T-helper 17 cell (primary cell): ENCODE measurements at regions not wholly inside any gene's neighbourhood (a gene's known extent, or its start where the extent isn't known, plus 50 kb on each side); places are given as distances from the start of the nearest gene placed in this dataset.

Experiments used
- ATAC-seq: fragments of 150-1000 bp; cut with Tn5 transposase; 2 replicates; pipeline ENCODE4 v1.10.0; 2021; ENCODE audit warnings: mild to moderate bottlenecking, moderate library complexity
- DNase-seq, 3 donors: peaks; one replicate each; pipeline versions ENCODE4 v3.0.0 to v3.0.0-alpha.2; 2020 to 2021
- H3K9me3 ChIP-seq: one replicate; pipeline ENCODE4 v1.7.0; 2013; ENCODE audit warnings: low read length, mild to moderate bottlenecking; ENCODE audit not compliant: control insufficient read depth, poor library complexity, severe bottlenecking
- H3K27ac Mint-ChIP-seq: one replicate; pipeline ENCODE4 v1.8.0; 2022; ENCODE audit warnings: mild to moderate bottlenecking, moderate library complexity, mixed read lengths
- H3K27me3 Mint-ChIP-seq: one replicate; pipeline ENCODE4 v1.8.0; 2022; ENCODE audit warnings: mixed read lengths
- H3K36me3 Mint-ChIP-seq: one replicate; pipeline ENCODE4 v1.8.0; 2022; ENCODE audit warnings: low read depth, mixed read lengths
- H3K4me1 Mint-ChIP-seq: one replicate; pipeline ENCODE4 v1.8.0; 2022; ENCODE audit warnings: mild to moderate bottlenecking, mixed read lengths
- H3K4me3 Mint-ChIP-seq: one replicate; pipeline ENCODE4 v1.8.0; 2022; ENCODE audit warnings: mild to moderate bottlenecking, moderate library complexity, mixed read lengths

DNA sequence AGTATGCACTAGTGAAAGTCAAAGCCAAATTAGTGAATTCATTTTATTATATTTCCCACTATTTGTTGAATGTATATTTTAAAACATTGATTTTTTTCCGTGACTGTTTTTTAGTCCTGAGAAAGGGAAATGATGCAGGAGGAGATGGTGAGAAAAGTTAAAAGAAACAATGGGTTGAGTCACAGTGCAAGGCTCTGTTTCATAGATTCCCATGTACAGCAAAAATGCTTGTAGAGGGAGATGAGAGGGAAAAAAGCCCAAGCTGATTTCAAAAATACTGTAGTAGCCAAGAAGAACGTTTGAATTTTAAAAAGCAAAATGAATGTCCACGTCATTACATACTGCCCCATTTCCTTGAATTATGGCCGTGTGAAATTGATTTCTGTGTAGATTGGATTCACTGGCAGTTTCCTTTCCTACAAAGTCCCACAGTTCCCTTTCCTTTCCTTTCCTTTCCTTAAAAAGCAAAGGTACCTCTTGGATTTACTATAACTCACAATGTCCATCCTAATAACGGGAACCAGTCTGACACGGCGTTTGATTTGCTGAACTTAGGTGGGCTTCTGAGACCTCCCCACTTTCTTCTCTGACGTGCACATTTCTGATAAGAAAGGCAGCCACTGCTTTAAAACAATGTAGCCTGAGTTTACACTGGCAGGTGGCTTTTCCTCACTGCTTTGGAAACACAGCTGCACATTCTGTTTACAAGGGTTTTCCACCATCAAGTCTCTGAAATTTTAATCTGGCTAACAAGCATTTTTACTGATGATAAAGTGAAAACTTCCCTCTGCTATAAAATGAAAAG is 63.7 kb downstream of the SPCS3 start:
- Mint-ChIP-seq H3K4me3 (no peak overlapping the region), H3K27me3 (peaks cover 12% of the 10 kb centered on the region), H3K27ac (no peak overlapping the region), H3K36me3 (no peaks in the 10 kb centered on the region), H3K4me1 (peaks cover 3% of the 10 kb centered on the region)
- ATAC-seq, result no peak
- H3K9me3 ChIP-seq, result no peaks in the 10 kb centered on the region
- DNase-seq, result no peak

GRCh38 chr4:176385601-176386000 is 65.8 kb downstream of the SPCS3 start:
- H3K36me3 Mint-ChIP-seq, result no peaks in the 10 kb centered on the region
- H3K27ac Mint-ChIP-seq, result no peak overlapping the region
- H3K27me3 Mint-ChIP-seq, result peaks cover 8% of the 10 kb centered on the region
- ATAC-seq (no peak), DNase-seq (no peak)
- H3K4me1 Mint-ChIP-seq, result no peaks in the 10 kb centered on the region
- H3K4me3 Mint-ChIP-seq, result no peak overlapping the region
- H3K9me3 ChIP-seq, result no peaks in the 10 kb centered on the region

GRCh38 chr4:176387571-176387970 is 67.8 kb downstream of the SPCS3 start:
- no peak overlapping the region for H3K27ac Mint-ChIP-seq
- peaks cover 8% of the 10 kb centered on the region for H3K27me3 Mint-ChIP-seq
- no peak overlapping the region for H3K4me3 Mint-ChIP-seq
- H3K9me3 ChIP-seq, result no peaks in the 10 kb centered on the region
- ATAC-seq (no peak), DNase-seq (no peak)
- H3K36me3 Mint-ChIP-seq, result no peaks in the 10 kb centered on the region
- no peaks in the 10 kb centered on the region for H3K4me1 Mint-ChIP-seq

DNA sequence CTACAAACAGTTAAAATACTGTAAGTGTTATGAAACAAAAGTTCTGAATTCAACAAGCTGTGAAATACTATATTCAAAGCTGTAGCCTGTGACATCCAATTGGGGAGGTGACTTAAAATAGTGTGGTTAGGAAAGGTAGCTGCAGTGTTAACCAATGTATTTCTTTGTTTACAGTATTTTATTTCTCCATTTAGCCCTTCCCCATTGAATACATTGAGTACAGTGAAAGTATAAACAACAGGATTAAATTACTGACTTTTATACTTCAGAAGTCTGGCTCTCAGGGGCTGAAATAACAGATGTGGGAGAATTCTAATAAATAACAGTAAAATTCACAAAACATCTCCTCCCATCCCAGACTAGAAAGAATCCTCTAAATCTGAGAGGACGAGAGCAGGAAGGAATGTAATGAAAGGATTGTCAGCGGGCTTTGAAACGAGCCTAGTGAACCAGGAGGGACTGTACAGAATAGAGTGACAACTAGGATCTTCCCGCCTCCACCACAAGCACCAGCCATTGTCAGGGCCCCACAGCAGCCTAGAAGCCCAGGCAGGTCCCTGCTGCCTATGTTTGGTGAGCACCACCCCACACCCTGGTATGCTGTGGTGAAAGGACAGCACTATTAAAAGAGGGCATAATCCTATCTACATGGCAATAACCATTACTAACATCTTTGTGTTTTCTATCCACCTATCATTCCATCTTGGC is 73.7 kb downstream of the SPCS3 start:
- H3K27ac Mint-ChIP-seq, result no peak overlapping the region
- no peaks in the 10 kb centered on the region for H3K4me1 Mint-ChIP-seq
- no peak overlapping the region for H3K4me3 Mint-ChIP-seq
- ATAC-seq (no peak), DNase-seq (no peak)
- H3K36me3 Mint-ChIP-seq, result no peaks in the 10 kb centered on the region
- no peaks in the 10 kb centered on the region for H3K9me3 ChIP-seq
- no peaks in the 10 kb centered on the region for H3K27me3 Mint-ChIP-seq

DNA sequence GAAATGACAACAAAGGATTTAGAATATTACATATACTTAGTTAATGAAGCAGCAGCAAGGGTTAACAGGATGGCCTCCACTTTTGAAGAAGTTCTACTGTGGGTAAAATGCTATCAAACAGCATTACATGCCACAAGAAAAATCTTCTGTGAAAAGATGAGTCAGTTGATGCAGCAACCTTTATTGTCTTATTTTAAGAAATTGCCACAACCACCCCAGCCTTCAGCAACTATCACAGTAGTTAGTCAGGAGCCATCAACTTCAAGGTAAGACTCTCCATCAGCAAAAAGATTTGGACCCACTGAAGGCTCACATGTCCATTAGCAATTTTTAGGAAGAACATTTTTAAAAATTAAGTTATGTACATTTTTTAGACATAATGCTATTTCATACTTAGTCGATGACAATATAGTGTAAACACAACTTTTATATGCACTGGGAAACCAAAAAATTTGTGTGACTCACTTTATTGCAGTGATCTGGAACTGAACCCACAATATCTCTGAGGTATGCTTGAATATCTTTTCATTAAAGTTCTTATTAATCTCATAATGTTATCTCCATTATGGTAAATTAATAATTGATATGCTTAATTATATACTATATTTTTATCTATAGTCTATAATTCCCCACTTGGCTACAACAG is 81.2 kb downstream of the SPCS3 start:
- no peak overlapping the region for H3K4me3 Mint-ChIP-seq
- no peaks in the 10 kb centered on the region for H3K9me3 ChIP-seq
- DNase-seq (no peak), ATAC-seq (no peak)
- H3K4me1 Mint-ChIP-seq, result no peaks in the 10 kb centered on the region
- no peak overlapping the region for H3K27ac Mint-ChIP-seq
- H3K27me3 Mint-ChIP-seq, result no peaks in the 10 kb centered on the region
- H3K36me3 Mint-ChIP-seq, result no peaks in the 10 kb centered on the region

DNA sequence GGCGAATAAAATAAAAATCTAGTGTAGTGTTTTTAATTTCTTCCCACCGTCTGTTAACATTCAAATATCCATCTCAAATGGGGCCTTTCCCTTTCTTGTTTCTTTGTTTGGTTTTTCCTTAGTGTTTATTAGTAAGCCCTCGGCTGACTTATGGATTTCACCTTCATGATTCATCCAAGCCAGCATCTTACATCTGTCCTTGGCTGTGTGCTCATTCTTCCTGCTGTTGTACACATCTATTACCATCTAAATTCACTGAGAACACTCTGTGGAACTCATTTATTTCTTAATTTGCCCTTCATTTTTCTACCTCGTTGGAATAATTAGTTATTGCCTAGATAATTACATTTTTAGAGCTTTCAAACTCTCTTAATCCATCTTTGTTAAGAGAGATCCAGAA is 84.9 kb downstream of the SPCS3 start:
- DNase-seq (no peak), ATAC-seq (no peak)
- Mint-ChIP-seq H3K4me3 (no peak overlapping the region), H3K4me1 (no peaks in the 10 kb centered on the region), H3K36me3 (no peaks in the 10 kb centered on the region), H3K27ac (no peak overlapping the region), H3K27me3 (no peaks in the 10 kb centered on the region)
- H3K9me3 ChIP-seq, result no peaks in the 10 kb centered on the region

GRCh38 chr4:176406297-176406696 is 86.5 kb downstream of the SPCS3 start:
- DNase-seq, result no peak
- no peak for ATAC-seq
- no peaks in the 10 kb centered on the region for H3K36me3 Mint-ChIP-seq

DNA sequence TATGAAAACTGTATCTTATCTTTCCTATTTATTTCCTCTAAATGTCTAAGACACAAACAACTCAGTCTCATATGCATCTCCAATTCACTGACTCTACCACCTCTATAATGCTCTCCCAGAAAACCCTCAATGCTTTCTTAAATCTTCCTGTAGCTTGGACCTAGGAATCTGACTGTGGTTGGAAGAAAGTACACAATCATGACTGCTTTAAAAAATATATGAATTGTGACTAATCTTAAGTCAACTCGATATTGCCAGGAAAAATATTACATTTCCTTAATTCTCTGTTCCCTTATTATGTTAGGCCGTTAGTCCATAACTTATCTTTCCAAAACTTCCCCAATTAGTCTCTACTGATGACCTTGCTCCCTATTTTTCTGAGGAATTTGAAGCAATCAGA is 87.0 kb downstream of the SPCS3 start:
- H3K4me3 Mint-ChIP-seq, result no peak overlapping the region
- H3K36me3 Mint-ChIP-seq, result no peaks in the 10 kb centered on the region
- H3K4me1 Mint-ChIP-seq, result no peaks in the 10 kb centered on the region
- no peak for ATAC-seq
- H3K27ac Mint-ChIP-seq, result no peak overlapping the region
- no peak for DNase-seq
- H3K27me3 Mint-ChIP-seq, result no peaks in the 10 kb centered on the region
- H3K9me3 ChIP-seq, result no peaks in the 10 kb centered on the region

More at GRCh38 chr4:176406297-176406696, 86.5 kb downstream of the SPCS3 start:
- H3K27ac Mint-ChIP-seq, result no peak overlapping the region
- no peaks in the 10 kb centered on the region for H3K9me3 ChIP-seq
- H3K4me3 Mint-ChIP-seq, result no peak overlapping the region
- H3K27me3 Mint-ChIP-seq, result no peaks in the 10 kb centered on the region
- no peaks in the 10 kb centered on the region for H3K4me1 Mint-ChIP-seq

DNA sequence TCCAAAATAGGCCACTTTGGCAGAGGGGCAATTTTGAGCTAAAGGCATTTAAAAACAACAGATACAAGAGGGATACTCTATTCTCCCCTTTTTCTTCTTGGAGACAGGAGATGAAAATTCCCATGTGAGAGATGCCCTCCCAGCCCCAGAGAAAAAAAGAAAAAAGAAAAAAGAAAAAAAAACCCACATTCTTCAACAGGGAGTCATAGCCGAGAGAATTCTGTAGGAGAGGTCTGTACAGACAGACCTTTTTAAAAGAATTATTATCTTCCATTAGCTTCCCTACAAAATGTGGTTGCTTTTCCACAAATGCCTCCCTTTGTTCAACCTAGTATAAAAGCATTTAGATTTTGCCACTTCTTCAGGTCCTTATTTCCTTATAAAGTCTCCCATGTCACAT is 89.9 kb downstream of the SPCS3 start:
- no peaks in the 10 kb centered on the region for H3K36me3 Mint-ChIP-seq
- H3K4me1 Mint-ChIP-seq, result no peaks in the 10 kb centered on the region
- no peak overlapping the region for H3K4me3 Mint-ChIP-seq
- no peaks in the 10 kb centered on the region for H3K27me3 Mint-ChIP-seq
- no peak for ATAC-seq
- no peak for DNase-seq
- H3K9me3 ChIP-seq, result no peaks in the 10 kb centered on the region
- H3K27ac Mint-ChIP-seq, result no peak overlapping the region

DNA sequence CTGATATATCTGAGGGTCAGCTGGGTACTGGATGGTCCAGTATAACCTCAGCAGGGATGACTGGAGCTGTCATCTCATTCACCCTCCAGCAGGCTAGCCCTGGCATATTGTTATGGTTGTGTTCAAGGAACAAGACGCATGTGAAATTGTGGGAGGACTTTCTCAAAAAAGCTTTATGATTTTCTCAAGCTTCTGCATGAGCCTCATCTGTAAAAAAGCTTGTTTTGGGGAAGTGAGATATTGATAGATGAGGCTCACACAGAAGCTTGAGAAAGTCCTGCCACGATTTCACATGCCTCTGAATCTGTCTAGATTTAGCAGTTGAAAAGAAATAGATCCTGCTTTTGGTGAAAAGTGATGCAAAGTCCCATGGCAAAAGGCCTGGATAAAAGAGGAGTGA is 93.4 kb downstream of the SPCS3 start:
- H3K9me3 ChIP-seq, result no peaks in the 10 kb centered on the region
- Mint-ChIP-seq H3K4me3 (no peak overlapping the region), H3K4me1 (no peaks in the 10 kb centered on the region), H3K27me3 (peaks cover 9% of the 10 kb centered on the region), H3K36me3 (no peaks in the 10 kb centered on the region), H3K27ac (no peak overlapping the region)
- DNase-seq, result no peak
- ATAC-seq, result no peak

DNA sequence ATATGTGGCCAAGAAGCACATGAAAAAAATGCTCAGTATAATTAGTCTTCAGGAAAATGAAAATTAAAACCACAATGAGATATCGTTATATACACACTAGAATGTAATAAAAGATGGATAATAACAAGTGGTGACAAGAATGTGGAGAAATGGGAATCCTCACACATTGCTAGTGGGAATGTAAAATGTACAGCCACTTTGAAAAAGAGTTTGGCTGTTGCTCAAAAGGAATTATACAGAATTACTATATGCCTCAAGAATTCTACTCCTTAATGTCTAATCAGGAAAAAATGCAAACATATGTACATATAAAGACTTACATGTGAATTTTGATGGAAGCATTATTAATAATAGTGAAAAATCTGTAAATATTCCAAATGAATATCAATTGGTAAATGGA is 102.2 kb downstream of the SPCS3 start:
- ATAC-seq (no peak), DNase-seq (no peak)
- H3K36me3 Mint-ChIP-seq, result no peaks in the 10 kb centered on the region
- H3K9me3 ChIP-seq, result no peaks in the 10 kb centered on the region
- no peaks in the 10 kb centered on the region for H3K27me3 Mint-ChIP-seq
- no peaks in the 10 kb centered on the region for H3K4me1 Mint-ChIP-seq
- no peak overlapping the region for H3K27ac Mint-ChIP-seq
- H3K4me3 Mint-ChIP-seq, result no peak overlapping the region

DNA sequence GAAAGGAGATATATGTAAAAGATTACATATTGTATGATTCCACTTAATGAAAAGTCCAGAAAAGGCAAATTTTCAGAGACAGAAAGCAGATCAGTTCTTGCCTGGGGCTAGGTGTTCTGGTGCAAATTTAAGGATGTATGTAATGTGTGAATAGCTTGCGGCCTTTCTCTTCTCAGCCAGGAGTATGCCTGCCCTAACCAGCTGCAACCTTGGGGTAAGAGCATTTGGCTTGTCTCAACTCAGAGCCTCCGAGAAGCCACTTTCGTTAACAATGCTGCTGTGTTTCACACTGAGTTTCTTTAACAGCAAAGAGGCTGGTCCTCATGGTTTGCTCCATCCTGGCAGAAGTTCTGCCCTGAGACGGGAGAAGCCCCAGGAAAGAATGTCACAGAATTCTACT is 102.7 kb downstream of the SPCS3 start:
- Mint-ChIP-seq H3K27me3 (no peaks in the 10 kb centered on the region), H3K4me3 (no peak overlapping the region), H3K27ac (no peak overlapping the region), H3K36me3 (no peaks in the 10 kb centered on the region), H3K4me1 (no peaks in the 10 kb centered on the region)
- no peak for DNase-seq
- H3K9me3 ChIP-seq, result no peaks in the 10 kb centered on the region
- no peak for ATAC-seq

DNA sequence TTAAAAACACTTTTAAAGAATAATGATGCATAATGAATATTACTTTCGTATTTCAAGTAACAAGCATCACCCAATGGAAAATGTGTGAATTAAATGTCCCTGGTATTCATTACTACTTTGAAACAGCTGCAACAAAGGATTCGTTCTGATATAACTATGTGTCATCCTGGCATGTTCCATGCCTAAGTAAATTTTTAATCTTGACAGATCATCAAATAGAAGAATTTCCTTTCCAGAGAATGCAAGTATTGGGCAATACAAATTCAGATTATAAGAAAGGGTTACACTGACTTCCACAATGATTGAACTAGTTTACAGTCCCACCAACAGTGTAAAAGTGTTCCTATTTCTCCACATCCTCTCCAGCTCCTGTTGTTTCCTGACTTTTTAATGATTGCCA is 105.3 kb downstream of the SPCS3 start:
- peaks cover 5% of the 10 kb centered on the region for H3K27me3 Mint-ChIP-seq
- H3K4me1 Mint-ChIP-seq, result no peaks in the 10 kb centered on the region

More for the DNA sequence above, 105.3 kb downstream of the SPCS3 start:
- ATAC-seq (no peak), DNase-seq (no peak)
- Mint-ChIP-seq H3K4me3 (no peak overlapping the region), H3K36me3 (no peaks in the 10 kb centered on the region), H3K27ac (no peak overlapping the region)
- H3K9me3 ChIP-seq, result no peaks in the 10 kb centered on the region
